Activated naive CD4-positive, alpha-beta T cell treated with anti-CD3 and anti-CD28 coated beads, Interleukin-2, amount 10 ng/mL, durations not matched to agents 7 days and 5 days (primary cell): ENCODE measurements at regions not wholly inside any gene's neighbourhood (a gene's known extent, or its start where the extent isn't known, plus 50 kb on each side); places are given as distances from the start of the nearest gene placed in this dataset.
"Not testable (repeated sequence)": the region's sequence is repeated elsewhere in the genome, so short reads cannot be mapped to it uniquely, and the experiment has no call there.

Experiments used
- CTCF ChIA-PET: fragments of 350-600 bp; sonication (Branson Sonifier 250); formaldehyde crosslinking; loops from one replicate; lab custom pipeline; 2021; ENCODE audit warnings: antibody characterized with exemption; lab: Charles Lee
- DNase-seq: peaks from one replicate; pipeline ENCODE4 v3.0.0-alpha.2; 2020
- H3K27ac Mint-ChIP-seq: one replicate; pipeline ENCODE4 v1.8.0; 2021; ENCODE audit warnings: mild to moderate bottlenecking, moderate library complexity, mixed read lengths
- H3K27me3 Mint-ChIP-seq: one replicate; pipeline ENCODE4 v1.8.0; 2021; ENCODE audit warnings: mild to moderate bottlenecking, mixed read lengths
- H3K36me3 Mint-ChIP-seq: one replicate; pipeline ENCODE4 v1.8.0; 2021; ENCODE audit warnings: mixed read lengths
- H3K4me1 Mint-ChIP-seq: one replicate; pipeline ENCODE4 v1.8.0; 2021; ENCODE audit warnings: mixed read lengths
- H3K4me3 Mint-ChIP-seq: one replicate; pipeline ENCODE4 v1.8.0; 2021; ENCODE audit warnings: mild to moderate bottlenecking, moderate library complexity, mixed read lengths
- H3K9me3 Mint-ChIP-seq: one replicate; pipeline ENCODE4 v1.8.0; 2021; ENCODE audit warnings: mixed read lengths

DNA sequence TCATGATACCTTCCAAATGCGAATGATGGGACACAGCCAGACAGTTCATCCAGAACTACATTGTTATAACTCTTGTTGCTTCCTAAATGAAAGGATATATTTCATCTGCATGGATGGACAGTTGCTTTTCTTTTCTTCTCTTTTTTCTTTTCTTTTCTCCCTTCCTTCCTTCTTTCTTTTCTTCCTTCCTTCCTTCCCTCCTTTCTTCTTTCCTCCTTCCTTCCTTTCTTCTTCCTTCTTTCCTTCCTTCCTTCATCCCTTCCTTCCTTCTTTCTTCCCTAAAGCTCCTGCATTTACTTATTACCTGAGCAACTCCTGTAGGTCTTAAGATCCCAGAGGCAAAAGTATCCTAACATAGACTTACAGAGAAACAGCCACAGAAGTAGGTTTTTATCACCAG is 221.6 kb downstream of the DUSP10 start:
- Mint-ChIP-seq H3K4me1 (no peaks in the 10 kb centered on the region), H3K36me3 (no peaks in the 10 kb centered on the region), H3K27ac (no peak overlapping the region), H3K27me3 (peaks cover 4% of the 10 kb centered on the region), H3K4me3 (no peak overlapping the region), H3K9me3 (no peaks in the 10 kb centered on the region)
- CTCF ChIA-PET, result interaction anchor here (1.2 kb wide), 1 partner anchor 934 kb away, joined by 3 read pairs; no protein-coding TSS in a partner anchor
- no peak for DNase-seq

- H3K27me3 Mint-ChIP-seq, result peaks cover 7% of the 10 kb centered on the region
Observed at GRCh38 chr1:221521686-221522085, 220.2 kb downstream of the DUSP10 start.

GRCh38 chr1:221522529-221522940 is 219.4 kb downstream of the DUSP10 start:
- DNase-seq, result no peak
- Mint-ChIP-seq H3K27me3 (peaks cover 7% of the 10 kb centered on the region), H3K36me3 (no peaks in the 10 kb centered on the region), H3K4me1 (no peaks in the 10 kb centered on the region), H3K4me3 (no peak overlapping the region), H3K9me3 (no peaks in the 10 kb centered on the region), H3K27ac (no peak overlapping the region)
- CTCF ChIA-PET, result interaction anchor here (1.3 kb wide), 1 partner anchor 27 kb away, joined by 3 read pairs; no protein-coding TSS in a partner anchor

More at GRCh38 chr1:221521686-221522085, 220.2 kb downstream of the DUSP10 start:
- no peaks in the 10 kb centered on the region for H3K9me3 Mint-ChIP-seq
- no peak for DNase-seq
- no peak overlapping the region for H3K27ac Mint-ChIP-seq
- H3K36me3 Mint-ChIP-seq, result no peaks in the 10 kb centered on the region
- CTCF ChIA-PET, result no interaction called here
- no peak overlapping the region for H3K4me3 Mint-ChIP-seq
- no peaks in the 10 kb centered on the region for H3K4me1 Mint-ChIP-seq

DNA sequence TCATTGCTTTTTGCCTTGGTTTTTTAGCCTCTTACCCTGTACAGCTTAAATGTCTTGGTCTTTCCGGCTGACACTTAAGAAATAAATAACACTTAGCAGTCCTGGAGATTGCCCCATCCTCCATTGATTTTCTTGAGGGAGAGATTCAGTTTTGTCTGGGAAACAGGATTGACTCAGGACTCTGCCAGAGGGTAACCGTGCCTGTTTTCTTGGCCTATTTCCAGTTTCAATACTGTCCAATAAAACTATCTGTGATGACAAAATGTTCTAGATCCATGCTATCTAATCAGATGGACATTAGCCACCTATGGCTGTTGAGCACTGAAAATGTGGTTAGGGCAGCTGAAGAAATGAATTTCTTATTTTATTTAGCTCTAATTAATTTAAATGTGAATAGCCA is 216.1 kb downstream of the DUSP10 start:
- Mint-ChIP-seq H3K36me3 (no peaks in the 10 kb centered on the region), H3K4me1 (no peaks in the 10 kb centered on the region), H3K9me3 (no peaks in the 10 kb centered on the region), H3K4me3 (no peak overlapping the region), H3K27ac (no peak overlapping the region), H3K27me3 (peaks cover 9% of the 10 kb centered on the region)
- CTCF ChIA-PET, result no interaction called here
- DNase-seq, result no peak

GRCh38 chr1:221527302-221527701 is 214.6 kb downstream of the DUSP10 start:
- Mint-ChIP-seq H3K4me3 (no peak overlapping the region), H3K9me3 (no peaks in the 10 kb centered on the region), H3K27me3 (peaks cover 17% of the 10 kb centered on the region), H3K36me3 (no peaks in the 10 kb centered on the region), H3K27ac (no peak overlapping the region), H3K4me1 (no peaks in the 10 kb centered on the region)
- DNase-seq, result no peak
- CTCF ChIA-PET, result no interaction called here

GRCh38 chr1:221527886-221528624 is 213.8 kb downstream of the DUSP10 start:
- Mint-ChIP-seq H3K27ac (no peak overlapping the region), H3K27me3 (peaks cover 17% of the 10 kb centered on the region), H3K4me3 (no peak overlapping the region), H3K4me1 (no peaks in the 10 kb centered on the region), H3K36me3 (no peaks in the 10 kb centered on the region), H3K9me3 (no peaks in the 10 kb centered on the region)
- DNase-seq, result no peak
- CTCF ChIA-PET, result no interaction called here

DNA sequence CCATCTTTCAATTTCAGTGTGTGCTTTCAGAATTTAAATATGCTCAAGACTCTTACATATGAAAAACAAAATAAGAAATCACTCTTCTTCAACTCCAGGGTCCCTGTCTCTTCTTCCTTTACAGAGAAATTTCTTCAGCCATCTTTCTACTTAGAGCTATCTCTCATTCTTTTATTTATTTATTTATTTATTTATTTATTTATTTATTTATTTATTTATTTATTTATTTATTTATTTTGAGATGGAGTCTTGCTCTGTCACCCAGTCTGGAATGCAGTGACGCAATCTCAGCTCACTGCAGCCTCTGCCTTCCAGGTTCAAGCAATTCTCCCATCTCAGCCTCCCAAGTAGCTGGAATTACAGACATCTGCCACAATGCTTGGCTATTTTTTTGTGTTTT is 211.7 kb downstream of the DUSP10 start:
- not testable (repeated sequence) for H3K9me3 Mint-ChIP-seq, H3K4me1 Mint-ChIP-seq, H3K36me3 Mint-ChIP-seq, H3K4me3 Mint-ChIP-seq, H3K27ac Mint-ChIP-seq, DNase-seq
- H3K27me3 Mint-ChIP-seq, result peaks cover 20% of the 10 kb centered on the region
- CTCF ChIA-PET, result interaction anchor here (0.6 kb wide), 1 partner anchor 77 kb away, joined by 3 read pairs; no protein-coding TSS in a partner anchor

GRCh38 chr1:221530791-221531190 is 211.1 kb downstream of the DUSP10 start:
- Mint-ChIP-seq H3K9me3 (no peaks in the 10 kb centered on the region), H3K27ac (no peak overlapping the region), H3K4me1 (no peaks in the 10 kb centered on the region), H3K27me3 (peaks cover 20% of the 10 kb centered on the region), H3K36me3 (no peaks in the 10 kb centered on the region), H3K4me3 (no peak overlapping the region)
- DNase-seq, result no peak
- CTCF ChIA-PET, result interaction anchor here (0.6 kb wide), 1 partner anchor 78 kb away, joined by 3 read pairs; no protein-coding TSS in a partner anchor

DNA sequence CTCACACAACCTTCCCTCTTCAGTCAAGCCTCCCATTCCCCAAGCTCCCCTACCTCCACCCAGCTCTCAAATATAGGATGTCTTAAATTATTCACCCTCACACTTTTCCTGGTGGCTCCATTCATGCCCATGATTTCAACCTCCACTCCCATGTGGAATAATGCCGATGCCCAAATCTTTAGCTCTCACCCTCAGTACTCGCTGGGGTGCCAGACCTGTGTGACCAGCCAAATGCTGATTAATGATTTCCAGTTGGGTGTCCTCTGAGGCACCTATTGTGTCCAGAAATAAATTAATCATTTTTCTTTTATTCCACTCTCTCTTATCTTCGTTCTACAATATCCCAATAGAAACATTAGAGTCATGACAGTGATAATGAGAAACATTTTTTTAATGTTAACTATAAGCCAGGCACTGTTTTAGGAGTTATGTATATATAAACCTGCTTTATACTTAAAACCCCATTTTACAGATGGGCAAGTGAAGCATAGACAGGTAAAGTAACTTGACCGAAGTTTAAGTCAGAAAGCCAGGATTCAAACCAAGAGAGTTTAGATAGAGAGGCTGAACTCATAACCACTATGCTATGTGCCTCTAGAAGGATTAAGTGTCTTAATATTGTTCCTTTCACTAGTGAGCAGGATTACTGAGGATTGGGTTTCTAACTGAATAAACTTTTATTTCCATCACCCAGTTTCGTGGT is 209.7 kb downstream of the DUSP10 start:
- peaks cover 21% of the 10 kb centered on the region for H3K27me3 Mint-ChIP-seq
- CTCF ChIA-PET, result no interaction called here
- no peaks in the 10 kb centered on the region for H3K36me3 Mint-ChIP-seq
- H3K4me1 Mint-ChIP-seq, result no peaks in the 10 kb centered on the region
- H3K9me3 Mint-ChIP-seq, result no peaks in the 10 kb centered on the region
- DNase-seq, result no peak
- H3K27ac Mint-ChIP-seq, result no peak overlapping the region
- H3K4me3 Mint-ChIP-seq, result no peak overlapping the region

DNA sequence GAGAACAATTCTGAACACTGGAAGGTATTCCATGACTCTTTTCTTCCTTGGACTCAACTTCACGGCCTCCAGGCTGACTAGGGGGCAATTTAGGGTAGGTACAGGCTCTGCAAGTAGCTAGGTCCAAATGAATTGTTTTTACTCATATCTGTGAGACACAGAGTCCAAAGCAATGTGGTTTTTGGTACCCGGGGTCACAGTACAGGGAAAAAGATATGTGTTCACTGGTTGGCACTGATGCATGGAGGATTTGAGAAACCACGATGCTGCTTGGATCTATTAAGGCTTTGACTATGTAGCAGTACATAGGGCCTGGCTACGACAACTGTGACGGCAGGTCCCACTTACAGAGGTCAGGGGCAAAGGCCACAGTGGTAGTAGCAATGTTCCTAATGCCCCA is 200.6 kb downstream of the DUSP10 start:
- Mint-ChIP-seq H3K4me3 (no peak overlapping the region), H3K4me1 (no peaks in the 10 kb centered on the region), H3K9me3 (no peaks in the 10 kb centered on the region), H3K36me3 (no peaks in the 10 kb centered on the region), H3K27ac (no peak overlapping the region), H3K27me3 (peaks cover 11% of the 10 kb centered on the region)
- CTCF ChIA-PET, result no interaction called here
- DNase-seq, result no peak

DNA sequence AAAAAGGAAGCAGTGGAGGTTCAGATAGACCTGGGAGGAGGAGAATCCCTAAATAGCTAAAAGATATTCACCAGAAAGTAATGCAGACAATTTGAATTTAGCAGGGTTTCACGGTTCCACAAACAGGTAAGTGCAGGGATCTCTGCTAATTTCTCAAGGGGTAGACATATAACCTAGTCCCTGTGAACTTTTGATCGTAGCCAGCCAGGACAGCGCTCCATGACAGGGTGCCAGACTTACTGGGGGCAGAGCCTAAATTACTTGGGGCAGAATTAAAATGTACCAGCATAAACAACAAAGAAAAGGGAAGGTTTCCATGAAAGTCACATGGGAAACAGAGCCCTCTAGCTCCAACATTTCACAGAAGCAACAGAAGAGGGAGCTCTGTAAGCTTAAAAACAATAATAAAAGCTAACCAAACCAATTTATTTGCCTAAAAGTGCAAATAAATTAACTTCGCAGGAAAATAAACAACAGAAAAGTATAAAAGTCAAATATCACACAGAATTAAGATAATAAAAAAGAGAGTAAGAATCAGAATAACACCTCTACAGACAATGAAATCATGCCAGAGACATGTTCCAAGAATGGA is 198.3 kb downstream of the DUSP10 start:
- Mint-ChIP-seq H3K27ac (no peak overlapping the region), H3K4me1 (no peaks in the 10 kb centered on the region), H3K9me3 (no peaks in the 10 kb centered on the region), H3K36me3 (no peaks in the 10 kb centered on the region), H3K4me3 (no peak overlapping the region), H3K27me3 (peaks cover 3% of the 10 kb centered on the region)
- CTCF ChIA-PET, result interaction anchor here (0.8 to 1.9 kb wide), 5 partner anchors 66 to 554 kb away, joined by 3 to 16 read pairs (median 4); partner anchors contain the start of gene DUSP10
- DNase-seq, result no peak

- CTCF ChIA-PET, result no interaction called here
- Mint-ChIP-seq H3K4me3 (no peak overlapping the region), H3K27me3 (no peaks in the 10 kb centered on the region), H3K36me3 (no peaks in the 10 kb centered on the region), H3K27ac (no peak overlapping the region), H3K9me3 (no peaks in the 10 kb centered on the region), H3K4me1 (no peaks in the 10 kb centered on the region)
- no peak for DNase-seq
Observed at GRCh38 chr1:221548942-221549341, 192.9 kb downstream of the DUSP10 start.

GRCh38 chr1:221549815-221550214 is 192.1 kb downstream of the DUSP10 start:
- H3K9me3 Mint-ChIP-seq, result no peaks in the 10 kb centered on the region
- DNase-seq, result no peak
- CTCF ChIA-PET, result no interaction called here
- no peaks in the 10 kb centered on the region for H3K36me3 Mint-ChIP-seq
- no peaks in the 10 kb centered on the region for H3K4me1 Mint-ChIP-seq
- H3K27ac Mint-ChIP-seq, result no peak overlapping the region
- H3K4me3 Mint-ChIP-seq, result no peak overlapping the region
- H3K27me3 Mint-ChIP-seq, result no peaks in the 10 kb centered on the region

- CTCF ChIA-PET, DNase-seq, H3K27me3 Mint-ChIP-seq, H3K9me3 Mint-ChIP-seq, H3K4me3 Mint-ChIP-seq, H3K4me1 Mint-ChIP-seq, H3K36me3 Mint-ChIP-seq, H3K27ac Mint-ChIP-seq: not testable (repeated sequence)
Observed at GRCh38 chr1:221552792-221553191, 189.1 kb downstream of the DUSP10 start.
